ENCODE measurements at regions not wholly inside any gene's neighbourhood (a gene's known extent, or its start where the extent isn't known, plus 50 kb on each side); places are given as distances from the start of the nearest gene placed in this dataset.

DNA sequence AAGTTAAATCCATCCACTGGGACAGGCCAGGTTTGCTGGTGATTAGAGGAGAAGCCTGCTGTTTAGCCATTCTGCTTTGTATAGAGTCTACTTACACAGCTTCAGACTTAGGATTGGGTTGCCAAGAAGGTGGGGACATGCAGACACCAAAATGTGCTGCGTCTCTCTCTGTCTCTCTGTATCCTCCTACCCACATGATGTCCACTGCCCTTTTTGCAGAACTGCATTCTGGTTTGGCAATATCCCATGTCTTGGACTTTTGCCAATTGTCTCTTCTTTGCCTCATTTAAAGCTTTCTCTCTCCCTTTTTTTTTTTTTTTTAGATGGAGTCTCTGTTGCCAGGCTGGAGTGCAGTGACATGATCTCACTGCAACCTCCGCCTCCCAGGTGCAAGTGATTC, 261.1 kb upstream of the FN1 start:
- in situ Hi-C loops (cut with MboI; ENCODE audit: low sequenced_read_pairs): no loop called here

DNA sequence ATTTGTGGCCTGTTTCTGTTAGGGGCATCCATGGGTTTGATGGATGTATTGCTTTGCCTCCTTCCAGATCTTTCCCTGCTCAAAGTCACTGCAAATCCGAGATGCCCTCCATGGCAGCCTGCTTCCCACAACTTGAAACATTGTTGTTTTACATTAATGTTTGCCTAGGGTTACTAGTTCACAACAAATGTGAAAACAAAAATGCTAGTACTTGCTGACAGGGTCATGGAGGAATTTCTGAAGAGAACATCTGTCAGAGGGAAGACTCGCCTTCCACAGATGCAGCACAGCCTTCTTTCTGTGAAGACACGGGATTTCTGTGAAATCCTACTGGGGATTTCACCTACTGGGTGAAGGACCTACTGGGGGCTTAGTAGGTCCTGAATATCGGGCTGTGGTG, 260.0 kb upstream of the FN1 start:
- in situ Hi-C loops (cut with MboI; ENCODE audit: low sequenced_read_pairs): no loop called here

DNA sequence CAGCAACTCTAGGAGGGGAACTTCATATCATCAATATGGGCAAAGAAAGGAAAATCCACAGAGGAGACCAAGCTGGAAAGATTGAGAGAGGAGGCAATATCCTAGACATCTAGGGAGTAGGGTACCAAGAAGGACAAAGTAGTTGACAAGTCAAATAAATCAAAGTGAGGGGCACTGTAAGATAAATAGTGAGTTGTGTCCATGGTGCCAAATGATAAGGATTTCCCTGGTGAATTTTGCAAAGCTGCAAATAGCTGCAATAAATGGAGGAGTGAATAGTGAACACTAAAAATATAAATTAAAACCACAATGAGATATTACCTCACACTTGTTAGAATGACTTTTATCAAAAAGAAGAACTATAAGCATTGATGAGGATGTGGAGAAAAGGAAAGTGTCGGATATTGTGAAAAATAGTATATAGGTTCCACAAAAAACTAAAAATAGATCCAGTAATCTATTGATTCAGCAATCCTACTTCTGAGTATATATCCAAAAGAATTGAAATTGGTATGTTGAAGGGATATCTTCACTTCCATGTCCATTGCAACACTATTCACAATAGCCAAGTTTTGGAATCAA, 258.2 kb upstream of the FN1 start:
- in situ Hi-C loops (cut with MboI; ENCODE audit: low sequenced_read_pairs): no loop called here

DNA sequence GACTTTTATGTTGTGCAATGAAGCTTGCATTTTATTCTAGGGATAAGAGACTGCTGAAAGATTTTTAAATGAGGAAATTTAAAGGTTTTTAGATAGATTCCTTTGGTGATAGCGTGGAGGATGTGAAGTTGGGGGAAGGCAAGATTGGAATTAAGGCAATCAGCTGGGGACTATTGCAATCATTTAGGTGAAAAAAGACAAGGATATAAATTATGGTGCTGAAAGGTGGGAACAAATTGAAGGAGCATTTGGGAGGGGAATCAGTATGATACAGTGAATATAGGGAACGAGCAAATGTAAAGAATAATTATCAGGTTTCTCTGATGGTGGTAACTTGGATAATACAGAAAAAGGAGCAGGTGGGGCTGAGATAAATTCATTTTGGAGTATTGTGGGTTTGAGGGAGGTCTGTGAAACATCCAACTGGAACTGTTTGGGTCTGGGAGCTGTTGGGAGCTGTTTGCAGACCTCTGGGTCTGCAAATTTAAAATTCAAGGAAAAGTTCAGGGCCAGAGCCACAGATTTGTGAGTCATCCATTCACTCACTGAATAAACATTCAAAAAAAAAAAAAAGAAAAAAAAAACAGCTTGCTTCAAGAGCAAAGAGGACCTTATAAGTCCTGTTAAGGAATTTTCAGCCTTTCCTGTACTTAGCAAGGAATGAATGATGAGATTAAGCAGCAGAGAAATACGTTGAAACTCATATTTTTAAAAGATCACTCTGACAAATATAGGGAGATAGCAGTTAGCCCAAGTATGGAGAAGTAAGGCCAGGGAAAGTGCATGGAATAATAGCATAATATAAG, 257.5 kb upstream of the FN1 start:
- in situ Hi-C loops (cut with MboI; ENCODE audit: low sequenced_read_pairs): no loop called here

DNA sequence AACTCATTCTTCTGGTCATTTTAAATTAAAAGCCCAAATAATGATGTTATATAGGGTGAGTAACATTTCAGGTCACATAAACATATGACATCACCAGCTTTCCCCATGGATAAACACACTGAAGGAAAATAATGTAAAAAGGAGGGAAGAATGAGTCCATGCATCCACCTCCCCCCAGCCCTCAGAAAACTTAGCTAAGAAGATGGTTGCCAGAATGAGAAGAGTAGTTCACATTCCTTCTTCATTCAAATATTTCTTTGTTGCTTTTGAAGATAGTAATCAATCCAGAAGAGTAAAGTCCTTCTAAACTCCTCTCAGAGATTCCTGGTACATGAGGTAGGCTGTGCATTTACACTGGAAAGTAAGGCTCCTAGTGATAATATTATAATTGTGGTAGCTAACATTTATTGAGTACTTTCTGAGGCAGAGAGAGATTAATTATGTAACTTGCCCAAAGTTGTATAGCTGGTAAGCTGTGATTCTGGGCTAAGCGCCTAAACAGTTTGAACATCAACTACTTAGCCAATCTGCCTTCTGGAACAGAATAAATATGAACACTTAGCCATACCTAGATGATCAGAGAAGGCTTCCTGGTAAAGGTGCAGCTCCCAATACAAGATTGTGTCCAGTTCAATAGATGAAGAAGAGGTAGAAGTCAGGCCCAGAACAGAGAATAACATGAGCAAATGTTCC, 256.7 kb upstream of the FN1 start:
- in situ Hi-C loops (cut with MboI; ENCODE audit: low sequenced_read_pairs): no loop called here

DNA sequence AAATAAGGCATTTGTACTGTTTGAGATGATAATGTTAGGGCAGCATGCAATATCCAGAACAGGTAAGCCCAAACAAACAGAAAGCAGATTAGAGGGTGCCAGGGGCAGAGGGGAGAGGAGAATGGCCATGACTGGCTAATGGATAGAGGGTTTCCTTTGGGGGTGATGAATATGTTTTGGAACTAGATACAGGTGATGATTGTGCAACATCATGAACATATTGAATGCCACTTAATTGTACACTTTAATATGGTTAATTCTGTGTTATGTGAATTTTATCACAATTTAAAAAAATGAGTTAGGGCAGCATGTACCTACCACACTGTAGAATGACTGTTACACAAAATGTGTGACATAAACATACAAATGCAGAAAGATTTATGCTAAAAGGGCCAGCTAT, 255.5 kb upstream of the FN1 start:
- in situ Hi-C loops (cut with MboI; ENCODE audit: low sequenced_read_pairs): no loop called here

DNA sequence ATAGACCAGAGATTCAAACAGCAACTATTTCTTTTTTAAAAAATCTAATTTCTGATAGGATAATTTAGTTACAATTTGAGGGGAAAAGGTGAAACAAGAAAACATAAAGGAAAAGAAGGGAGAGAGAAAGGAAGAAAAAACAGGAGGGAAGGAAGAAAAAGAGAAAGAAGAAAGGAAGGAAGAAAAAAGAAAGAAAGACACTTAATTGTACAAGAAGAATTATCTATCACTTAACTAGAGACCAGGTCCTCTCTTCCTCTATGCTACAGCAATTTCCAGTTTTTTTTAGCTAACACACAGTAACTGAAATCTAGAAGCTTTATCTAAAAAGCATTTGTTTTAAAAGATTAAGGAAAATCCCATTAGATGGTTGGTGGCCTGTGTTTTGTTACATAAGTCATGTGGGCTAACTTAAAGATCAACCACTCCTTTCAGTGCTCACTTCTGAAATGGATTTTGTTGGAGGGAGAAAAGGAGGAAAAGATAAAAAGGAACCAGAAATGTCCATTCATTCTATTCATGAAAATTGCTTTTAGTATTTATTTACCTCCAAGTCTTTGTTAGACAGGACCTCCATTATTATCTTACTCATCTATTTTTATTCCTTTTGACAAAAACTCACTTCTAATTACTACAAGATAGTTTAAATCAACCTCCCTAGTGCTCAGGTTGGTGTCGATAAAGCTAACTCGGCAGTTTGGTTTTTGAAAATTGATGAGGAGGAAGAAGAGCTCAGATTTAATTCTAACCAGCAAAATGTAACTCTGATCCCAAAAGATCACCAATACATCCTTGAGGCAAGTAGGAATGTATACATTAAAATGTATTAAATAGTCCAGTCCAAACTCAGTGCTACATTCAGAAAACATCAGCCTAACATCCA, 251.5 kb upstream of the FN1 start:
- in situ Hi-C loops (cut with MboI; ENCODE audit: low sequenced_read_pairs): no loop called here

DNA sequence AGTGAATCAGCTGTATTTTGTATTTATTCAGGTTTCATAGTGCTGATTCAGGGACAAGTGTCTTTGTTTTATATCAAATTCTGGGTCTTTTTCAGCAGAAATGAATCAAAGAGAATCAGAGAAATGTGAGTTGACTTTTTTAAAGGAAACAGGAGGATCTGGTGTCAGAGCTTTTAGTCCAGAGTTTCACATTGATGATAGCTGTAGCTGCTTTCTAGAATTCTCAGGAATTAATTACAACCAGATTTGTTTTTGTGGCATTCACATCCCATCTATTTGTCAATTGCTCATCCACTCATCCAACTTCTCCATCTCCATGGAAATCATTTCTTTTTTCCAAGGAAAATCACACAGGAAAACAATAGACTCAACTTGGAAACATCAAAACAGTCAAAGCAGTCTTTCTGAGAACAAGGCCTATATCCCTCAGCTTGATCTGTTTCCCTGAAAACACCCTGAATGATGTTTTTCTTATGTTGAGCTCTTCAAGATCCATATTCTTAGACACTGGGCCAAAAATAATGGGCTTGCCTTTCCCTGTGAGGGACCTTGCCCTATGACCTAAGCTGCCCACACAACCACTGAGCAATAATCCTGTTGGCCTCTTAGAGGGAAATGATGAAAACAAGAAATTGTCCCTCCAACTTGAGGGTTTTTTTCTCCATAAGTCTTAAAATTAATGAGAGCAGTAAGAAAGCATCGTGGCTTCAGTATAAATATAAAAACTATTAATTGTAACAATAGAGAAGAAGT, 249.5 kb upstream of the FN1 start:
- in situ Hi-C loops (cut with MboI; ENCODE audit: low sequenced_read_pairs): no loop called here

DNA sequence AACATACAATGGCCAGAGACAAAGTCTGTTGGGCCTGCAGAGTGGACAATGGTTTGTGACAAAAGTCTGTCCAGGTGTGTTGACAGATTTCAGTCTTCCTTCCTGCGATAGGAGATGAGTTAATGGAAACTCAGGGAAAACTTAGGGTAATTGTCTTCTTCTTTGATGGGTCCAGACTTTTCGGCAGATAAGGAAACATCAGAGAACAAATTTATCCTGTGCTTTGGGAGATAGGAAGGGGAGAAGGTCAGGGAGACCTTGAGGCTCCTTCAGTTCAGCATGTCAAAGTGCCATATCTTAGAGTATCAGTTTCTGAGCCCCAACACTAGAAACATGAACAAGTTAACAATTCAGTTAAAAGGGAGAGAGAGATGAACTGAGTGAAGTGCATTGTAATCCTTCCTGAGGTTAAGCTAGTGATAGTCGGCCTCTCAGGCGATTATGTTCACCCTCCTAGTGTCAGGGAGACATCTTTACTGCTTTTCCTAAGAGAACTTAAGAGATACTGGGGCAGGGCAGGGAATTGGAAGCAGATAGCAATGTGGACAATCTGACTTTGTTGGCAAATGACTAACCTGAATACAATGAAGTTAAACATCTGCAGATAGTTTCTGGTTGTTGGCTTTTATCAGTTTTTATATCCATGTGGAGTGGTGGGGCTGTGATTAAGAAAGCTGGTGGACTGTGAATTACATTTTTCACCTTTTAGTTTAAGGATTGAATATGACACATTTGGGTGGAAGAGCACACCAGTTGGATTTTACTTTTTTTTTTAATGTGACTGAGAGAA, 248.8 kb upstream of the FN1 start:
- in situ Hi-C loops (cut with MboI; ENCODE audit: low sequenced_read_pairs): no loop called here

DNA sequence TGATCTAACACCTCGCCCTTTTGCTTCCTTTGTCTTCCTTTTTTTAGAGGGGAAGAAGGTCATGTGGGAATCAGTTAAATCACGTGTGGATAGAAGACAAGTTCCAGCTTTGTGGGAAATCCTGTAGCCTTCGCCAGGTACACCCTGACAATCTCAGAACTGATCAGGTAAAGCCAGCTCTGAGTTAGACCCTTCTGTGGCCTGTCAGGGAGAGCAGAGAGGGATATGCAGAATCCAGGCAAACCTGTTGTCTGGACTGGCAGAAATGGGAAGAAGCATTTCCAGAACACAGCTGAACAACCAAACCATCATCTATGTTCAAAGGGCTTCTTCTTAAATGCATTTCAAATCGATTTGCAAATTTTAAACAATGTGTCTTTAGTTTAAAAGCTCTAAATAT, 247.4 kb upstream of the FN1 start:
- in situ Hi-C loops (cut with MboI; ENCODE audit: low sequenced_read_pairs): no loop called here

DNA sequence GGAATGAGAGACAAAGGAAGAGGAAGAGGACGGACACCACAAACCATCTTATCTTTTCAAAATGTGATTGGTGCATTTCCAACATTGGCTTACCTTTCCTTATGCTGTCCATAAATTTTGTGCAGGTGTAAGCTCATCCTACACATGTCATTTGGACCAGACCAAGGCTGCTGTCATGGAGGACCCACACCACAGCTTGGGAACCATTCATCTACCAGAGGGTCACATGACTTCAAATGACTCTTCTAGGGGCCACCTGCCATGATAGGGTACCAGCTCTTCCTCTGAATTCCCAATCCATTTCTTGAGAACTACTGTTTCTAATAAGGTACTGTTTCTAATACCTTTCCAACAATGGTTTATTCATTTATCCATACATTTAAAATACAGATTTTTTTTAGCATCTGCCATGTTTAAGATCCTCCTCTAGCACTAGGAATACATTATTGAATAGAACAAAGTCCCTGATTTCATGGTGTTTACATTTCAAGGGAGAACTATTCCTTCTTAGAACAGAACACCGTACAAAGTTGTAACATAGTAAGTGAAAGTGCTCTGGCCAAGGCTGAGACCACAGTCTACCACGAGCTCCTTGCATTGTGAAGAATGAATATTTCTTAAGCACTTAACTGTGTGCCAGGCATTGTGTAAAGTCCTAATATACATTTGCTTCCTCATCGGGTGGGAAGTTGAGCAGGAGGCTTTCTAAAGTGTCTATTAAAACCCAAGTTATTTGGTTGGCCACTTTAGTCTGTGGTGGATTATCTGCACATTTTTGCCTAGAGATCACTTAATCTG, 246.1 kb upstream of the FN1 start:
- in situ Hi-C loops (cut with MboI; ENCODE audit: low sequenced_read_pairs): no loop called here

DNA sequence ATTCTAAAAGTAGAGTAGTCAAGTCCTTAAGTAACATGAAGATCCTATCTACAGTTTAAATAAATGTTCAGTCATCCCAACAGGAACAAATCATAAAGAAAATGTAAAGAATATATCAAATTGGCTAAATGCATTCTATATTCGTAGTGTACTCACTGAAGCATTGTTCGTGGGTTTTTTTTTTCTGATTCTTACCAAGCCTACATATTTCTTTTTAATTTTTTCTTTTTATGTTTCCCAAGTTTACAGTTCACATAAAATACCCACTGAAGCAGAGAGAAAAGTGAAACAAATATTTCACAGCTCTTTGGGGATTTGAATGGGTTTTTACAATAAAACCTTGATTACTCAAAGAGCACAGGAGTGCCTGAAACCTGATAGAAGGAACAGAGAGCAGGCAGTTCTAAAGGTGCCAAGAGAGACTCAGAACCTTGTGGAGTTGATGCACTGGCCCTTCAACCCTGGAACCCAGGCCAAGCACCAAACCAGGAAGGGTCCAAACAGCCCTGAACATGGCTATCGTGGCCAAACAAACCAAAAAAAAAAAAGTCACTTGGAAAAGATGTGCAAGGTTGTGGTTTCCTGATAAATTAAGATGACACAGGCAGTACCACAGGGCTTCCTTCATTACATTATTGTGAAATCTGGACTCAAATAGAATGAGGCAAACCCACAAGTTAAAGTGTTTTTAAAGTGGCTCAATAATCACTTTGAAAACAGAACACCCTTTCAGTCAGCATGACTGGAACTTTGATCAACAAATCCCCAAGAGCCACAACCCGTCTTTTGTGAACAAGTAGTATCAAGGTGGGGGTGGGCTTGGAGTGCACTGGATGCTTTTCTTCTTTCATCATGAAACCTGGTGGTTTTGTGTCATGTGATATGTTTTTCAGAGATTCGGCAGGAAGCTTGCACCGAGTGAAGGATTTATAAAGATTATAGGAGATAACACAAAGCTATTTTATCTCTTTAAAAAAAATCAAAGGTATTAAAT, 245.0 kb upstream of the FN1 start:
- in situ Hi-C loops (cut with MboI; ENCODE audit: low sequenced_read_pairs): no loop called here

DNA sequence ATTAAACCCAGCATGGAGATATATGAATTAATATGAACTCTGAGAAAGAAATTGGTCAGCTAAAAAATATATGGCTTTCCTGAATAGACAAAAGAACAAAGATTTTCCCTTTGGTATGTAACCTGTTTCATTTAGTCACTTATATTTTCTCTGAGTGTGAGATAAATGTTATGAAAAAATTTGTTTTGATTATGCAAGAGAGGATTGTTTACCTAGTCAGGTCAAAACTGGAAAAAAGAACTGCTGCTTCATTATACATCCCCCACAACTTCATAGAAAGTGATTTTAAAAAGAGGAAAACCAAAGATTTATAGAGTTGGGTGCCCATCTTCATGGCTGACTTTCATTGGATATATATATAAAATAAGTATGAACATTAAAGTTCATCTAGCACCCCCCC, 242.2 kb upstream of the FN1 start:
- in situ Hi-C loops (cut with MboI; ENCODE audit: low sequenced_read_pairs): no loop called here

DNA sequence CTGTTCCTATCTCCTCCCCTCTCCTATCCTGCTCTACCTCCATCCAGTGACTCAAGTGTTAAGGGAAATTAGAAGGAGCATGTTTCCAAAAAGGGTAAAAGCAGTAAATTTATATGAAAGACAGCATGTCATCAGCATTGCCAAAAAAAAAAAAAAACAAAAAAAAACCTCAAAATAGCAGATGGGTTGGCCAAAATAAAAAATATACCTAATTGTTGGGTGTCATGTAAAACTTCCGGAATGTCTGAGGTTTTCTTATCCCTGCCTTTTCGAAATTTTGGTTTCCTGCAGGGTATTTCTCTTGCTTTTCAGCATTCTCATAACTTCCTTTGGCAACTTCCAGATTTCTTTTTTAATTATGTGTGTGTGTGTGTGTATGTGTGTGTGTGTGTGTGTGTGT, 241.6 kb upstream of the FN1 start:
- in situ Hi-C loops (cut with MboI; ENCODE audit: low sequenced_read_pairs): no loop called here

DNA sequence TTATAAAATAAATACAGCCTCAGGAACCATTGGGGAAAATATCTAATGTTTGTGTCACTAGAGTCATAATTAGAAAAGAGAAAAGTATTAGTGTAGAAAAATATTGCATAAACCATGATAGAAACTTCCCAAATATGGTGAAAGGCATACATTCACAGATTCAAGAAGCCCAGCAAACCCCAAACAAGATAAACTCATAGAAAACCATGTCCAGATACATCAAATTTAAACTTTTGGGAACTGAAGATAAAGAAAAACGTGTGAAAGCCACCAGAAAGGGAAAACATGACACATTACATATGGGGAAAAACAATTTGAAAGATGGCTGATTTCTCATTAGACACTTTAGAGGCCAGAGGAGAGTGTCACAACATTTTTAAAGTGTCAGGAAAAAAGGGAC, 236.5 kb upstream of the FN1 start:
- in situ Hi-C loops (cut with MboI; ENCODE audit: low sequenced_read_pairs): no loop called here

DNA sequence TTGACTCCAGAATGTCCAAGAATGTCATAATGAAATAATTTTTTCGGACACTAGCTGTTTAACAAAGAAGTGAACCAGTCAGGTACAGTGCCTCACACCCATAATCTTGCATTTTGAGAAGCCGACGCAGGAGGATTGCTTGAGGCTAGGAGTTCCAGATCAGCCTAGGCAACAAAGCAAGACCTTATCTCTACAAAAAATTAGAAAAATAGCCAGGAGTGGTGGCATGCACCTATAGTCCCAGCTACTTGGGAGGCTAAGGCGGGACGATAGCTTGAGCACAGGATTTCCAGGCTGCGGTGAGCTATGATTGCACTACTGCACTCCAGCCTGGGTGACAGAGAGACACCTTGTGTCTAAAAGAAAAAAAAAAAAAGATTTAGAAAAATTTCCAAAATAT, 235.8 kb upstream of the FN1 start:
- in situ Hi-C loops (cut with MboI; ENCODE audit: low sequenced_read_pairs): no loop called here

DNA sequence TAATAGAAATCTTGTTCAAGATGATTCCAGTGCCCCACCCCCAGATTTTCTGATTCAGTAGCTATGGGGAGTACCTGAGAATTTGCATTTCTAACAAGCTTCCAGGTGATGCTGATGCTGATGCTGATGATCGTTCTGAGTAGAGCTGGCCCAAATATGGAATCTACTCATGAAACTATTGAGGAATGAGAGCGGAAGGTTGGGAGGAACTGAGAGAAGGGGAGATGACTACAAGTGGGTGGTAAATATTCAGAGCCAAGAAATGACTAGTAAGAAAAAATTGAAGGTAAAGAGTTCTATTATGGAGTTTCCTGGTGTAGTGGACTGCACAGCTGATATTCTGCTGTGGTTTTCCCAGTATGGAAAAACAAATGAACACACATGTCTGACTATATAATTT, 235.4 kb upstream of the FN1 start:
- in situ Hi-C loops (cut with MboI; ENCODE audit: low sequenced_read_pairs): no loop called here

DNA sequence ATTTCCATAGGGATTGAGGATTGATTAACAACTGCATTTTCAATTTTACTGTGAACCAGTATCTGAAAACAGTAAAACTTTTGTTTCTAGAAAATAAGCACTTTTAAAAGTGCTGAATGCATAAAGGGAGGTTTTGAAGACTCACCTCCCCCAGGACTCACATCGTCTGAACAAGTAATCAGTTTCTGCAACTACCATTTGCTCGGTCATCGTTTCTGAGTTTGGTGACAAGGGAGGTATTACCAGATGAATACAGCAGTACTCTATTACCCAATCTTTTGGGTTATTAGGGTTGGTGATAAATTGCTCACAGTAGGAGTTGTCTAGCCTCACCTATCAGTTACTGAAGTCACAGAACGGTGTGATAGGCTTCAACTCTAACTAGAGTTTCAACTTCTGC, 234.5 kb upstream of the FN1 start:
- in situ Hi-C loops (cut with MboI; ENCODE audit: low sequenced_read_pairs): no loop called here
